HCT116 (cell line): ENCODE measurements at regions not wholly inside any gene's neighbourhood (a gene's known extent, or its start where the extent isn't known, plus 50 kb on each side); places are given as distances from the start of the nearest gene placed in this dataset.

Experiments
- ATAC-seq: fragments of 200-7000 bp; cut with Tn5 transposase; 2 replicates; pipeline ENCODE4 v1.9.1; 2020; ENCODE audit warnings: mild to moderate bottlenecking, moderate library complexity
- BruUV-seq: library from RNA; stranded (reverse); fragments of 400-500 nt; replicated peaks from 2 replicates; lab custom pipeline; 2021; lab: Mats Ljungman, UMichigan
- CTCF ChIA-PET: fragments of 300-600 bp; sonication (Branson Sonifier 250); formaldehyde crosslinking; loops from one replicate; lab custom pipeline; 2021; ENCODE audit warnings: antibody characterized with exemption; lab: Charles Lee
- POLR2A ChIA-PET: fragments of 300-600, 350-600 bp; sonication (Branson Sonifier 250); formaldehyde crosslinking; loops from one replicate; lab custom pipeline; 2021; ENCODE audit warnings: antibody characterized with exemption; lab: Charles Lee
- RAD21 ChIA-PET, 2 experiments: fragments of 300-600 bp; sonication (Branson Sonifier 250); formaldehyde crosslinking; loops; one replicate each; lab custom pipeline; 2023; ENCODE audit warnings: low total read pairs in 2 of 2; ENCODE audit not compliant: uncharacterized antibody in 2 of 2, unreplicated experiment in 2 of 2, low non-redundant PET in 1 of 2; lab: Charles Lee
- DNase-seq: peaks from one replicate; pipeline ENCODE4 v3.0.0-alpha.2; 2010; ENCODE audit warnings: low read depth, low spot score
- H2AFZ ChIP-seq: fragments of 200-600 bp; shearing (Covaris generic), sonication (generic); 2 replicates; pipeline ENCODE4 v1.6.1; 2017; ENCODE audit warnings: low read depth, mixed run types, mixed read lengths, antibody characterized with exemption, low read length; ENCODE audit not compliant: poor library complexity, severe bottlenecking
- H3K27ac ChIP-seq: 2 replicates; pipeline ENCODE4 v1.5.1; 2012; ENCODE audit warnings: low read depth, low read length
- H3K27me3 ChIP-seq: fragments of 200-600 bp; sonication (generic); 2 replicates; pipeline ENCODE4 v1.6.1; 2016; ENCODE audit warnings: mixed run types, low read length, mixed read lengths; ENCODE audit not compliant: insufficient read depth
- H3K36me3 ChIP-seq, 2 experiments: fragments of 200-500 bp in 1 of 2; fragments of 200-600 bp in 1 of 2; sonication (Bioruptor generic) in 1 of 2; sonication (generic) in 1 of 2; 2 replicates each; pipeline versions ENCODE4 v1.5.1 to v1.6.1; 2014 to 2016; ENCODE audit warnings: low read length in 2 of 2, inconsistent platforms in 1 of 2, mixed read lengths in 1 of 2, mixed run types in 1 of 2; ENCODE audit not compliant: insufficient read depth in 2 of 2, control insufficient read depth in 1 of 2
- H3K4me1 ChIP-seq, 2 experiments: fragments of 200-600 bp in 1 of 2; sonication (generic) in 1 of 2; 2 replicates each; pipeline versions ENCODE4 v1.5.1 to v1.6.1; 2012 to 2017; ENCODE audit warnings: low read length in 2 of 2, inconsistent platforms in 1 of 2, mild to moderate bottlenecking in 1 of 2, mixed read lengths in 1 of 2, mixed run types in 1 of 2, moderate library complexity in 1 of 2; ENCODE audit not compliant: insufficient read depth in 2 of 2, control insufficient read depth in 1 of 2
- H3K4me2 ChIP-seq: fragments of 200-600 bp; sonication (generic); 2 replicates; pipeline ENCODE4 v1.6.1; 2017; ENCODE audit warnings: mixed run types, low read length, mixed read lengths
- H3K4me3 ChIP-seq, 2 experiments: fragments of 200-600 bp in 1 of 2; sonication (generic) in 1 of 2; replicated peaks in 1 of 2; 2 replicates each; pipeline ENCODE4 v1.5.1; 2011 to 2016; ENCODE audit warnings: low read length in 2 of 2, control low read depth in 1 of 2, low read depth in 1 of 2, mild to moderate bottlenecking in 1 of 2, mixed read lengths in 1 of 2, mixed run types in 1 of 2
- H3K79me2 ChIP-seq: fragments of 200-600 bp; sonication (generic); 2 replicates; pipeline ENCODE4 v1.6.1; 2017; ENCODE audit warnings: mild to moderate bottlenecking, mixed run types, low read length, moderate library complexity, mixed read lengths; ENCODE audit not compliant: insufficient read depth
- H3K9ac ChIP-seq: fragments of 200-600 bp; sonication (generic); 2 replicates; pipeline ENCODE4 v1.6.1; 2016; ENCODE audit warnings: low read length, mixed read lengths
- H3K9me2 ChIP-seq: fragments of 200-600 bp; sonication (generic), shearing (Covaris generic); 2 replicates; pipeline ENCODE4 v1.6.1; 2017; ENCODE audit warnings: mixed run types, mild to moderate bottlenecking, moderate library complexity; ENCODE audit not compliant: insufficient read depth
- H3K9me3 ChIP-seq, 2 experiments: fragments of 200-500 bp in 1 of 2; fragments of 200-600 bp in 1 of 2; sonication (Bioruptor generic) in 1 of 2; sonication (generic) in 1 of 2; 2 replicates each; pipeline ENCODE4 v1.6.1; 2014 to 2017; ENCODE audit warnings: low read length in 2 of 2, mixed read lengths in 2 of 2, inconsistent platforms in 1 of 2, low read depth in 1 of 2, mild to moderate bottlenecking in 1 of 2, mixed run types in 1 of 2, moderate library complexity in 1 of 2; ENCODE audit not compliant: control insufficient read depth in 1 of 2, insufficient read depth in 1 of 2
- H4K20me1 ChIP-seq: fragments of 200-600 bp; sonication (generic), shearing (Covaris generic); 2 replicates; pipeline ENCODE4 v1.6.1; 2017; ENCODE audit warnings: mixed run types, mild to moderate bottlenecking, moderate library complexity; ENCODE audit not compliant: insufficient read depth
- CBX3 ChIP-seq: IDR thresholded peaks from 2 replicates; pipeline ENCODE4 v1.6.1; 2012; ENCODE audit warnings: low read depth
- EGR1 ChIP-seq: IDR thresholded peaks from 2 replicates; pipeline ENCODE4 v1.6.1; 2012; ENCODE audit warnings: low read depth
- ELF1 ChIP-seq: IDR thresholded peaks from 2 replicates; pipeline ENCODE4 v1.6.1; 2012; ENCODE audit warnings: low read depth, borderline replicate concordance
- EZH2phosphoT487 ChIP-seq: fragments of 200-600 bp; IDR thresholded peaks from 2 replicates; pipeline ENCODE4 v1.6.1; 2018; ENCODE audit warnings: antibody characterized with exemption, borderline replicate concordance
- FOSL1 ChIP-seq: IDR thresholded peaks from 2 replicates; pipeline ENCODE4 v1.6.1; 2012; ENCODE audit warnings: low read depth
- RAD21 ChIP-seq: IDR thresholded peaks from 2 replicates; pipeline ENCODE4 v1.6.1; 2012; ENCODE audit warnings: low read depth, mild to moderate bottlenecking
- YY1 ChIP-seq: IDR thresholded peaks from 2 replicates; pipeline ENCODE4 v1.6.1; 2011; ENCODE audit warnings: low read length, low read depth, moderate library complexity, mild to moderate bottlenecking; ENCODE audit not compliant: insufficient replicate concordance; ENCODE audit errors: extremely low read depth
- ZNF274 ChIP-seq: fragments of 200-500 bp; sonication (Bioruptor generic); IDR thresholded peaks from 2 replicates; pipeline ENCODE4 v1.6.1; 2014; ENCODE audit warnings: mild to moderate bottlenecking, low read depth, low read length, inconsistent platforms
- intact Hi-C: fragments of 100-400 bp; cut with micrococcal nuclease; formaldehyde crosslinking; loops from 2 replicates; pipeline ENCODE4 v1.10.0; 2022
- TF ChIP-seq, protein P1 (sequence below), 3 experiments: fragments of 200-600 bp in 1 of 3; sonication (generic) in 1 of 3; IDR thresholded peaks in 2 of 3; conservative IDR thresholded peaks in 1 of 3; 2 replicates each; pipeline ENCODE4 v1.5.1; 2012 to 2017; ENCODE audit warnings: low read depth in 2 of 3, low read length in 2 of 3, antibody characterized with exemption in 1 of 3, borderline replicate concordance in 1 of 3, control low read depth in 1 of 3, mild to moderate bottlenecking in 1 of 3, mixed read lengths in 1 of 3, mixed run types in 1 of 3, moderate library complexity in 1 of 3; ENCODE audit not compliant: insufficient read depth in 1 of 3
- TF ChIP-seq, protein P2 (sequence below): IDR thresholded peaks from 2 replicates; pipeline ENCODE4 v1.6.1; 2012

DNA sequence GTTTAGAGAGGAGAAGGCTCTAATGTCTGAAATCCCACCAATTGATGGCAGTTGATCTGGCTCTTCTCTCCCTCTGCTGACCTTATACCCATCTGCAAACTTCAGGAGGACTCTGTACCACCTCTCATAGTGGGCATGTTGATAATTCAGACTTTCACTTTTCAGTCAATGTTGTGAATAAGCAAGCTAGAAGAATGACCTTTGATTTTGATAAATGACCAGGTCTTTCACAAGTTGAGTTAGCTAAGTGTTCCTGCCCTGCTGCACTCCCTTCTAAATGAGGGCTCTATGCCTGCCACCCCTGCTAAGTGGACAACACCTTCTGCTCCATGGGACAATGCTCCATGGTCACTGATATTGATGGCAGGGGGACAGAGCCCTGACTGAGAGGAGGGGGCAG is 74.7 kb downstream of the SPRY4 start:
- Histone ChIP-seq H3K27ac (no peak overlapping the region), H3K27me3 (no peaks in the 10 kb centered on the region), H3K9me2 (no peaks in the 10 kb centered on the region), H3K9ac (no peak overlapping the region), H3K4me2 (no peak overlapping the region), H4K20me1 (no peaks in the 10 kb centered on the region), H3K4me1 (peaks cover 0 to 58% of the 10 kb centered on the region in 2 experiments; a peak in 3 of 4 replicates), H2AFZ (no peak overlapping the region), H3K79me2 (no peaks in the 10 kb centered on the region), H3K9me3 (no peaks in the 10 kb centered on the region), H3K36me3 (no peaks in the 10 kb centered on the region), H3K4me3 (no peak overlapping the region)
- no peak for DNase-seq
- no TSS peak for BruUV-seq
- RAD21 ChIA-PET, result no interaction called here
- TF ChIP-seq EGR1, result no peak
- POLR2A ChIA-PET, result no interaction called here
- CTCF ChIA-PET, result no interaction called here
- intact Hi-C loops, result no loop called here
- no peak for ATAC-seq

DNA sequence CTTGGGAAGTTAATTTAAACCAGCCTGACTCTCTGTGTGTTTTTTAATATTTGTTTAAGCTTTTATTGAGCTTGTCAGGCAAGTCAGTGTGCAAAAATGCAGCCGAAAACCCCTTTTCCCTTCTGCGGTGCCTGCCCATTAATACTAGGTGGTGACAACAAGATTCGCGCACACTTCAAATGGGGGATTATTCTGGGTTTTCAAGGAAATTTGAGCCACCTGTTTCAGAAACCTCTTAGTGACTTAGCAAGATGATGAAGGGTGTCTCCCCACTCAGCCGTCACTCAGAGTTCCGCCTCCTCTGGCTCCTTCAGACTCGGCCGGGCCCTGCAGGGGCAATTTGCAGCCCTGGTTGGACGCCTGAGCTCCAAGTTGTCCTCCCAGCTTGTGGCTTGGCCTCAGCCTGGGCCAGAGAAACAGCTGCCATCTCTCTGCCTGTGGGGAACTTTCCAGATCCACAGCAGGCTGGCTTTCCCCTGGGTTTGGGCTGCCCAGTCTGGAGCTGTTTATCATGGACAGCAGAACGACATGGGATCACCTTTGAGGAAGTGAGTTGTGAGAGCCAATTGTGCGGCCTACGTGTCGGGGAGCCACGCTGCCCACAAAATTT is 75.9 kb downstream of the SPRY4 start:
- intact Hi-C loops, result no loop called here
- Histone ChIP-seq H3K9ac (no peak overlapping the region), H4K20me1 (no peaks in the 10 kb centered on the region), H3K4me1 (peaks cover 0 to 56% of the 10 kb centered on the region in 2 experiments; a peak in 3 of 4 replicates), H3K36me3 (no peaks in the 10 kb centered on the region), H3K9me2 (no peaks in the 10 kb centered on the region), H3K79me2 (no peaks in the 10 kb centered on the region), H2AFZ (no peak overlapping the region), H3K27ac (no peak overlapping the region), H3K4me3 (no peak overlapping the region), H3K9me3 (no peaks in the 10 kb centered on the region), H3K27me3 (no peaks in the 10 kb centered on the region), H3K4me2 (no peak overlapping the region)
- TF ChIP-seq YY1 (no peak), CBX3 (no peak), EGR1 (no peak), ZNF274 (no peak), EZH2phosphoT487 (no peak), FOSL1 (no peak), RAD21 (no peak), ELF1 (no peak)
- TF ChIP-seq, protein P1, sequence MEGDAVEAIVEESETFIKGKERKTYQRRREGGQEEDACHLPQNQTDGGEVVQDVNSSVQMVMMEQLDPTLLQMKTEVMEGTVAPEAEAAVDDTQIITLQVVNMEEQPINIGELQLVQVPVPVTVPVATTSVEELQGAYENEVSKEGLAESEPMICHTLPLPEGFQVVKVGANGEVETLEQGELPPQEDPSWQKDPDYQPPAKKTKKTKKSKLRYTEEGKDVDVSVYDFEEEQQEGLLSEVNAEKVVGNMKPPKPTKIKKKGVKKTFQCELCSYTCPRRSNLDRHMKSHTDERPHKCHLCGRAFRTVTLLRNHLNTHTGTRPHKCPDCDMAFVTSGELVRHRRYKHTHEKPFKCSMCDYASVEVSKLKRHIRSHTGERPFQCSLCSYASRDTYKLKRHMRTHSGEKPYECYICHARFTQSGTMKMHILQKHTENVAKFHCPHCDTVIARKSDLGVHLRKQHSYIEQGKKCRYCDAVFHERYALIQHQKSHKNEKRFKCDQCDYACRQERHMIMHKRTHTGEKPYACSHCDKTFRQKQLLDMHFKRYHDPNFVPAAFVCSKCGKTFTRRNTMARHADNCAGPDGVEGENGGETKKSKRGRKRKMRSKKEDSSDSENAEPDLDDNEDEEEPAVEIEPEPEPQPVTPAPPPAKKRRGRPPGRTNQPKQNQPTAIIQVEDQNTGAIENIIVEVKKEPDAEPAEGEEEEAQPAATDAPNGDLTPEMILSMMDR (IDR thresholded peaks at IDR 0.05 in 2 of 3, conservative IDR thresholded peaks at IDR 0.05 in 1 of 3; ENCODE audit: borderline replicate concordance in 1 of 3, insufficient read depth in 1 of 3, low read depth in 2 of 3, low read length in 2 of 3), result no peak
- TF ChIP-seq, protein P2, sequence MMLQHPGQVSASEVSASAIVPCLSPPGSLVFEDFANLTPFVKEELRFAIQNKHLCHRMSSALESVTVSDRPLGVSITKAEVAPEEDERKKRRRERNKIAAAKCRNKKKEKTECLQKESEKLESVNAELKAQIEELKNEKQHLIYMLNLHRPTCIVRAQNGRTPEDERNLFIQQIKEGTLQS, result no peak
- ChIA-PET CTCF (no interaction called here), RAD21 (no interaction called here), POLR2A (no interaction called here)
- ATAC-seq (no peak), DNase-seq (no peak)
- no TSS peak for BruUV-seq
